CD4-positive, alpha-beta T cell (primary cell): ENCODE measurements at regions not wholly inside any gene's neighbourhood (a gene's known extent, or its start where the extent isn't known, plus 50 kb on each side); places are given as distances from the start of the nearest gene placed in this dataset.
"Not testable (repeated sequence)": the region's sequence is repeated elsewhere in the genome, so short reads cannot be mapped to it uniquely, and the experiment has no call there.

Source experiments
- ATAC-seq: fragments of 200-7000 bp; cut with Tn5 transposase; one replicate; pipeline ENCODE4 v1.10.0; 2022; ENCODE audit warnings: mild to moderate bottlenecking; ENCODE audit not compliant: poor library complexity
- CTCF ChIA-PET: fragments of 350-600 bp; sonication (Branson Sonifier 250); formaldehyde crosslinking; loops from one replicate; lab custom pipeline; 2021; ENCODE audit warnings: antibody characterized with exemption, inconsistent platforms; lab: Charles Lee
- POLR2A ChIA-PET: fragments of 350-600 bp; sonication (Branson Sonifier 250); formaldehyde crosslinking; loops from one replicate; lab custom pipeline; 2021; ENCODE audit warnings: antibody characterized with exemption, inconsistent platforms; lab: Charles Lee
- DNase-seq, 14 experiments: peaks; one replicate each; pipeline ENCODE4 v3.0.0-alpha.2; 2013 to 2020; ENCODE audit warnings: mixed read lengths in 2 of 14
- H3K27ac ChIP-seq, 2 donors: one replicate each; pipeline versions ENCODE4 v1.5.1 to v1.7.0; 2013; ENCODE audit warnings: low read length in 2 of 2, low read depth in 1 of 2, mild to moderate bottlenecking in 1 of 2
- H3K27me3 ChIP-seq, 2 experiments: 1 replicate in 1 of 2; 2 replicates in 1 of 2; pipeline versions ENCODE4 v1.6.1 to v1.7.0; 2013; ENCODE audit warnings: low read length in 2 of 2, control low read depth in 1 of 2, mild to moderate bottlenecking in 1 of 2, moderate library complexity in 1 of 2; ENCODE audit not compliant: insufficient read depth in 2 of 2, control insufficient read depth in 1 of 2
- H3K36me3 ChIP-seq: one replicate; pipeline ENCODE4 v1.6.1; 2013; ENCODE audit warnings: low read length, control low read depth; ENCODE audit not compliant: insufficient read depth
- H3K4me1 ChIP-seq: one replicate; pipeline ENCODE4 v1.6.1; 2013; ENCODE audit warnings: low read length, control low read depth; ENCODE audit not compliant: insufficient read depth
- H3K4me3 ChIP-seq: one replicate; pipeline ENCODE4 v1.5.1; 2013; ENCODE audit warnings: mild to moderate bottlenecking, low read length, moderate library complexity
- H3K9me3 ChIP-seq, 2 experiments: 1 replicate in 1 of 2; 2 replicates in 1 of 2; pipeline versions ENCODE4 v1.6.1 to v1.7.0; 2013; ENCODE audit warnings: low read length in 2 of 2, mild to moderate bottlenecking in 2 of 2, control low read depth in 1 of 2, moderate library complexity in 1 of 2; ENCODE audit not compliant: control insufficient read depth in 1 of 2, insufficient read depth in 1 of 2
- H3K27ac Mint-ChIP-seq: one replicate; pipeline ENCODE4 v1.8.0; 2020; ENCODE audit warnings: mixed read lengths
- H3K27me3 Mint-ChIP-seq: one replicate; pipeline ENCODE4 v1.8.0; 2021; ENCODE audit warnings: mixed read lengths
- H3K36me3 Mint-ChIP-seq: one replicate; pipeline ENCODE4 v1.8.0; 2021; ENCODE audit warnings: low read depth, mixed read lengths
- H3K4me1 Mint-ChIP-seq: one replicate; pipeline ENCODE4 v1.8.0; 2021; ENCODE audit warnings: low read depth, mixed read lengths
- H3K4me3 Mint-ChIP-seq: one replicate; pipeline ENCODE4 v1.8.0; 2020; ENCODE audit warnings: mild to moderate bottlenecking, mixed read lengths
- H3K9me3 Mint-ChIP-seq: one replicate; pipeline ENCODE4 v1.8.0; 2020; ENCODE audit warnings: mixed read lengths
- CTCF ChIP-seq: fragments of 200-600 bp; IDR thresholded peaks from one replicate; pipeline ENCODE4 v1.8.0; 2022; ENCODE audit warnings: antibody characterized with exemption, mild to moderate bottlenecking
- intact Hi-C, 2 experiments: fragments of 100-400 bp; cut with DNase I in 1 of 2; cut with micrococcal nuclease in 1 of 2; formaldehyde crosslinking; loops; one replicate each; pipeline versions ENCODE4 v1.15.1 to v1.9.0; 2023 to 2025; cut with DNase I, micrococcal nuclease

GRCh38 chr20:58033026-58033536 is 195.4 kb downstream of the ANKRD60 start:
- H3K4me1 Mint-ChIP-seq = no peaks in the 10 kb centered on the region
- no peak for TF ChIP-seq CTCF
- intact Hi-C loops = no loop called here
- H3K27me3 Mint-ChIP-seq = peaks cover 50% of the 10 kb centered on the region
- no peak for ATAC-seq
- Histone ChIP-seq H3K27ac (no peak overlapping the region), H3K27me3 (peaks cover 4 to 11% of the 10 kb centered on the region in 2 experiments), H3K9me3 (no peaks in the 10 kb centered on the region), H3K4me3 (no peak overlapping the region), H3K36me3 (no peaks in the 10 kb centered on the region), H3K4me1 (no peaks in the 10 kb centered on the region)
- no peak for DNase-seq
- H3K9me3 Mint-ChIP-seq = no peaks in the 10 kb centered on the region
- no peak overlapping the region for H3K27ac Mint-ChIP-seq
- no peaks in the 10 kb centered on the region for H3K36me3 Mint-ChIP-seq
- no peak overlapping the region for H3K4me3 Mint-ChIP-seq
- ChIA-PET CTCF (no interaction called here), POLR2A (no interaction called here)

- H3K36me3 Mint-ChIP-seq = no peaks in the 10 kb centered on the region
- ChIA-PET CTCF (no interaction called here), POLR2A (interaction anchor here (0.6 kb wide), 2 partner anchors 413 to 1418 kb away, joined by 3 read pairs; no protein-coding TSS in a partner anchor)
- DNase-seq = no peak
- no peak overlapping the region for H3K27ac Mint-ChIP-seq
- no peaks in the 10 kb centered on the region for H3K4me1 Mint-ChIP-seq
- no peak overlapping the region for H3K4me3 Mint-ChIP-seq
- no peak overlapping the region for H3K27ac ChIP-seq
- H3K27me3 Mint-ChIP-seq = peaks cover 54% of the 10 kb centered on the region
- no peak for ATAC-seq
- no peak for TF ChIP-seq CTCF
- no peaks in the 10 kb centered on the region for H3K9me3 Mint-ChIP-seq
- peaks cover 4 to 11% of the 10 kb centered on the region in 2 experiments for H3K27me3 ChIP-seq
- intact Hi-C loops = no loop called here
- no peaks in the 10 kb centered on the region for H3K36me3 ChIP-seq
- H3K9me3 ChIP-seq = no peaks in the 10 kb centered on the region
- no peaks in the 10 kb centered on the region for H3K4me1 ChIP-seq
- H3K4me3 ChIP-seq = no peak overlapping the region
Observed at GRCh38 chr20:58032599-58032998, 195.9 kb downstream of the ANKRD60 start.

- H3K27me3 Mint-ChIP-seq = peaks cover 59% of the 10 kb centered on the region
- H3K4me1 ChIP-seq, H3K36me3 ChIP-seq, H3K9me3 ChIP-seq, DNase-seq, CTCF ChIA-PET, H3K27ac ChIP-seq, POLR2A ChIA-PET, H3K4me3 Mint-ChIP-seq, H3K9me3 Mint-ChIP-seq, H3K4me3 ChIP-seq, H3K27ac Mint-ChIP-seq, H3K4me1 Mint-ChIP-seq, intact Hi-C loops, ATAC-seq, H3K36me3 Mint-ChIP-seq: not testable (repeated sequence)
- H3K27me3 ChIP-seq = peaks cover 4 to 11% of the 10 kb centered on the region in 2 experiments
Observed at GRCh38 chr20:58031350-58031749, 197.1 kb downstream of the ANKRD60 start.

- Histone ChIP-seq H3K27ac (no peak overlapping the region), H3K9me3 (peaks cover 0 to 5% of the 10 kb centered on the region in 2 experiments), H3K36me3 (no peaks in the 10 kb centered on the region), H3K4me3 (no peak overlapping the region), H3K27me3 (peaks cover 4 to 11% of the 10 kb centered on the region in 2 experiments), H3K4me1 (no peaks in the 10 kb centered on the region)
- DNase-seq (no peak), ATAC-seq (no peak)
- CTCF ChIA-PET = no interaction called here
- Mint-ChIP-seq H3K9me3 (no peaks in the 10 kb centered on the region), H3K27ac (no peak overlapping the region), H3K27me3 (peaks cover 37% of the 10 kb centered on the region), H3K4me1 (no peaks in the 10 kb centered on the region), H3K4me3 (no peak overlapping the region), H3K36me3 (no peaks in the 10 kb centered on the region)
- POLR2A ChIA-PET = no interaction called here
- TF ChIP-seq CTCF = no peak
- intact Hi-C loops = no loop called here
Observed at GRCh38 chr20:58028123-58028522, 200.3 kb downstream of the ANKRD60 start.
